IPS-20b (cell line): ENCODE measurements at regions not wholly inside any gene's neighbourhood (a gene's known extent, or its start where the extent isn't known, plus 50 kb on each side); places are given as distances from the start of the nearest gene placed in this dataset.

Experiments
- H3K27ac ChIP-seq: one replicate; pipeline ENCODE4 v1.5.1; 2013; ENCODE audit warnings: low read length
- H3K27me3 ChIP-seq: 2 replicates; pipeline ENCODE4 v1.6.1; 2013; ENCODE audit warnings: mild to moderate bottlenecking, low read length, inconsistent platforms; ENCODE audit not compliant: insufficient read depth
- H3K36me3 ChIP-seq: 2 replicates; pipeline ENCODE4 v1.6.1; 2013; ENCODE audit warnings: low read depth, mild to moderate bottlenecking, inconsistent platforms, low read length, moderate library complexity; ENCODE audit not compliant: insufficient read depth
- H3K4me1 ChIP-seq: 2 replicates; pipeline ENCODE4 v1.6.1; 2013; ENCODE audit warnings: mild to moderate bottlenecking, control low read depth, inconsistent platforms, low read length, moderate library complexity; ENCODE audit not compliant: insufficient read depth
- H3K4me3 ChIP-seq: 2 replicates; pipeline ENCODE4 v1.5.1; 2013; ENCODE audit warnings: mild to moderate bottlenecking, low read length, inconsistent platforms
- H3K9ac ChIP-seq: 2 replicates; pipeline ENCODE4 v1.6.1; 2013; ENCODE audit warnings: low read depth, mild to moderate bottlenecking, inconsistent platforms, low read length, moderate library complexity
- H3K9me3 ChIP-seq: 2 replicates; pipeline ENCODE4 v1.6.1; 2013; ENCODE audit warnings: mild to moderate bottlenecking, low read depth, low read length, inconsistent platforms; ENCODE audit not compliant: insufficient read depth

GRCh38 chr9:118569148-118569547 is 800.1 kb downstream of the BRINP1 start:
- H3K4me1 ChIP-seq: no peaks in the 10 kb centered on the region
- no peak overlapping the region for H3K4me3 ChIP-seq
- H3K36me3 ChIP-seq: no peaks in the 10 kb centered on the region
- H3K9ac ChIP-seq: no peak overlapping the region
- H3K27ac ChIP-seq: no peak overlapping the region
- no peaks in the 10 kb centered on the region for H3K27me3 ChIP-seq
- no peaks in the 10 kb centered on the region for H3K9me3 ChIP-seq

- Histone ChIP-seq H3K9ac (no peak overlapping the region), H3K4me3 (no peak overlapping the region), H3K9me3 (no peaks in the 10 kb centered on the region), H3K27me3 (no peaks in the 10 kb centered on the region), H3K36me3 (no peaks in the 10 kb centered on the region), H3K27ac (no peak overlapping the region), H3K4me1 (no peaks in the 10 kb centered on the region)
Measured at GRCh38 chr9:118570066-118570465, 799.2 kb downstream of the BRINP1 start.

GRCh38 chr9:118575341-118576070 is 793.7 kb downstream of the BRINP1 start:
- Histone ChIP-seq H3K27me3 (no peaks in the 10 kb centered on the region), H3K36me3 (no peaks in the 10 kb centered on the region), H3K9me3 (0 out of 2 replicates have a peak, but pooled peaks cover 4% of the 10 kb centered on the region), H3K4me3 (no peak overlapping the region), H3K4me1 (no peaks in the 10 kb centered on the region), H3K27ac (no peak overlapping the region), H3K9ac (no peak overlapping the region)

- Histone ChIP-seq H3K36me3 (no peaks in the 10 kb centered on the region), H3K9me3 (0 out of 2 replicates have a peak, but pooled peaks cover 4% of the 10 kb centered on the region), H3K27ac (no peak overlapping the region), H3K27me3 (no peaks in the 10 kb centered on the region), H3K9ac (no peak overlapping the region), H3K4me1 (no peaks in the 10 kb centered on the region), H3K4me3 (no peak overlapping the region)
Measured at GRCh38 chr9:118577121-118577520, 792.1 kb downstream of the BRINP1 start.

- H3K4me1 ChIP-seq: no peaks in the 10 kb centered on the region
- no peaks in the 10 kb centered on the region for H3K27me3 ChIP-seq
- H3K36me3 ChIP-seq: no peaks in the 10 kb centered on the region
- no peak overlapping the region for H3K4me3 ChIP-seq
- no peak overlapping the region for H3K27ac ChIP-seq
- no peak overlapping the region for H3K9ac ChIP-seq
- 0 out of 2 replicates have a peak, but pooled peaks cover 4% of the 10 kb centered on the region for H3K9me3 ChIP-seq
Measured at GRCh38 chr9:118578467-118578866, 790.8 kb downstream of the BRINP1 start.

GRCh38 chr9:118583414-118583813 is 785.8 kb downstream of the BRINP1 start:
- no peak overlapping the region for H3K27ac ChIP-seq
- H3K9me3 ChIP-seq: no peaks in the 10 kb centered on the region; the same call in 1 of the 2 replicates
- no peaks in the 10 kb centered on the region for H3K36me3 ChIP-seq
- no peaks in the 10 kb centered on the region for H3K4me1 ChIP-seq
- H3K4me3 ChIP-seq: no peak overlapping the region
- no peak overlapping the region for H3K9ac ChIP-seq
- H3K27me3 ChIP-seq: no peaks in the 10 kb centered on the region

- Histone ChIP-seq H3K4me3 (no peak overlapping the region), H3K9me3 (no peaks in the 10 kb centered on the region; the same call in 1 of the 2 replicates), H3K36me3 (no peaks in the 10 kb centered on the region), H3K27ac (no peak overlapping the region), H3K27me3 (no peaks in the 10 kb centered on the region), H3K9ac (no peak overlapping the region), H3K4me1 (no peaks in the 10 kb centered on the region)
Measured at GRCh38 chr9:118586978-118587377, 782.3 kb downstream of the BRINP1 start.

- Histone ChIP-seq H3K27me3 (no peaks in the 10 kb centered on the region), H3K9me3 (no peaks in the 10 kb centered on the region), H3K4me1 (no peaks in the 10 kb centered on the region)
Measured at GRCh38 chr9:118594428-118594827, 774.8 kb downstream of the BRINP1 start.

GRCh38 chr9:118595719-118596305 is 773.4 kb downstream of the BRINP1 start:
- no peak overlapping the region for H3K27ac ChIP-seq

More at GRCh38 chr9:118594428-118594827, 774.8 kb downstream of the BRINP1 start:
- Histone ChIP-seq H3K4me3 (no peak overlapping the region), H3K27ac (no peak overlapping the region), H3K36me3 (no peaks in the 10 kb centered on the region), H3K9ac (no peak overlapping the region)

GRCh38 chr9:118596374-118597015 is 772.7 kb downstream of the BRINP1 start:
- Histone ChIP-seq H3K36me3 (no peaks in the 10 kb centered on the region), H3K9me3 (no peaks in the 10 kb centered on the region), H3K4me3 (no peak overlapping the region), H3K9ac (no peak overlapping the region), H3K27me3 (no peaks in the 10 kb centered on the region), H3K4me1 (no peaks in the 10 kb centered on the region), H3K27ac (no peak overlapping the region)

More at GRCh38 chr9:118595719-118596305, 773.4 kb downstream of the BRINP1 start:
- Histone ChIP-seq H3K4me1 (no peaks in the 10 kb centered on the region), H3K4me3 (no peak overlapping the region), H3K36me3 (no peaks in the 10 kb centered on the region), H3K9me3 (no peaks in the 10 kb centered on the region), H3K27me3 (no peaks in the 10 kb centered on the region), H3K9ac (no peak overlapping the region)

GRCh38 chr9:118606668-118607067 is 762.6 kb downstream of the BRINP1 start:
- Histone ChIP-seq H3K27me3 (no peaks in the 10 kb centered on the region), H3K4me1 (no peaks in the 10 kb centered on the region), H3K4me3 (no peak overlapping the region), H3K9me3 (peaks cover 5% of the 10 kb centered on the region; the same call in 1 of the 2 replicates), H3K9ac (no peak overlapping the region), H3K27ac (no peak overlapping the region), H3K36me3 (no peaks in the 10 kb centered on the region)
